DOHH2 (cell line): ENCODE measurements at regions not wholly inside any gene's neighbourhood (a gene's known extent, or its start where the extent isn't known, plus 50 kb on each side); places are given as distances from the start of the nearest gene placed in this dataset.

Experiments used
- CTCF ChIP-seq: fragments of 200-600 bp; sonication (generic); IDR thresholded peaks from one replicate; pipeline ENCODE4 v1.5.1; 2014; ENCODE audit warnings: antibody characterized with exemption, mild to moderate bottlenecking, low read depth, low read length; ENCODE audit not compliant: poor library complexity, severe bottlenecking
- EZH2phosphoT487 ChIP-seq: fragments of 200-600 bp; sonication (generic); IDR thresholded peaks from 2 replicates; pipeline ENCODE4 v1.6.1; 2017; ENCODE audit warnings: borderline replicate concordance, mild to moderate bottlenecking, antibody characterized with exemption, low read length, moderate library complexity, mixed read lengths

GRCh38 chr4:100781435-100781834, 263.6 kb upstream of the EMCN start:
- no peak for TF ChIP-seq CTCF
- no peak for TF ChIP-seq EZH2phosphoT487
